ENCODE measurements at regions not wholly inside any gene's neighbourhood (a gene's known extent, or its start where the extent isn't known, plus 50 kb on each side); places are given as distances from the start of the nearest gene placed in this dataset.

GRCh38 chr14:88985654-88986053, 161.2 kb downstream of the TTC8 start:
- dilution Hi-C loops (cut with MboI; ENCODE audit: extremely low pct_ligation_motif_present, low sequenced_read_pairs) (no loop called here), intact Hi-C loops (cut with micrococcal nuclease) (no loop called here)
- Histone ChIP-seq H3K9ac (replicated peaks; ENCODE audit: extremely low read depth, insufficient read depth, low read length) (no peak overlapping the region), H3K4me1 (ENCODE audit: control insufficient read depth, extremely low read depth, insufficient read depth, low read length) (no peaks in the 10 kb centered on the region), H3K79me2 (ENCODE audit: control insufficient read depth, insufficient read depth, low read length) (no peaks in the 10 kb centered on the region), H4K20me1 (replicated peaks; ENCODE audit: control insufficient read depth, extremely low read depth, insufficient read depth, low read length) (no peaks in the 10 kb centered on the region), H3K27ac (ENCODE audit: insufficient read depth, low read depth, low read length) (no peak overlapping the region), H3K4me3 (replicated peaks in 1 of 3; ENCODE audit: insufficient read depth in 1 of 3, low read depth in 1 of 3, low read length in 3 of 3) (no peak overlapping the region), H2AFZ (ENCODE audit: low read depth, low read length) (no peak overlapping the region), H3K9me1 (replicated peaks; ENCODE audit: control insufficient read depth, extremely low read depth, insufficient read depth, low read length) (no peaks in the 10 kb centered on the region), H3K9me3 (replicated peaks; ENCODE audit: control insufficient read depth, insufficient read depth, low read length) (no peaks in the 10 kb centered on the region), H3K27me3 (ENCODE audit: control insufficient read depth in 2 of 2, insufficient read depth in 2 of 2, low read length in 2 of 2) (no peaks in the 10 kb centered on the region), H3K36me3 (ENCODE audit: control insufficient read depth in 2 of 2, extremely low read depth in 1 of 2, insufficient read depth in 2 of 2, low read length in 2 of 2) (no peaks in the 10 kb centered on the region), H3K4me2 (ENCODE audit: insufficient read depth, low read length) (no peak overlapping the region)
- TF ChIP-seq FOS (IDR thresholded peaks at IDR 0.05; ENCODE audit: borderline replicate concordance, insufficient read depth, low read length) (no peak), POLR2A (IDR thresholded peaks at IDR 0.05; ENCODE audit: low read depth, low read length) (no peak), MAX (IDR thresholded peaks at IDR 0.05; ENCODE audit: insufficient read depth, insufficient read length) (no peak), CTCF (IDR thresholded peaks at IDR 0.05; ENCODE audit: extremely low read depth in 1 of 2, insufficient read depth in 1 of 2, low read depth in 1 of 2, low read length in 2 of 2) (no peak), MYC (IDR thresholded peaks at IDR 0.05; ENCODE audit: low read depth, low read length) (no peak), EZH2 (IDR thresholded peaks at IDR 0.05; ENCODE audit: borderline replicate concordance, low read depth, low read length, severe bottlenecking) (no peak), POLR2AphosphoS5 (IDR thresholded peaks at IDR 0.05; ENCODE audit: insufficient read depth, low read depth, low read length) (no peak), JUN (IDR thresholded peaks at IDR 0.05; ENCODE audit: borderline replicate concordance, insufficient read depth, insufficient read length, low read depth) (no peak), GATA2 (IDR thresholded peaks at IDR 0.05; ENCODE audit: insufficient read depth, insufficient read length, low read depth, low read length) (no peak)
- no TSS peak for BruUV-seq (replicated peaks)
- CTCF ChIA-PET: no interaction called here
- FAIRE-seq: no peak
- POLR2A ChIA-PET: no interaction called here
- no peak for DNase-seq (ENCODE audit: low read depth, low spot score)

All from endothelial cell of umbilical vein (primary cell).